HCT116 (cell line): ENCODE measurements at regions not wholly inside any gene's neighbourhood (a gene's known extent, or its start where the extent isn't known, plus 50 kb on each side); places are given as distances from the start of the nearest gene placed in this dataset.

ENCODE experiments used
- ATAC-seq: fragments of 200-7000 bp; cut with Tn5 transposase; 2 replicates; pipeline ENCODE4 v1.9.1; 2020; ENCODE audit warnings: mild to moderate bottlenecking, moderate library complexity
- BruUV-seq: library from RNA; stranded (reverse); fragments of 400-500 nt; replicated peaks from 2 replicates; lab custom pipeline; 2021; lab: Mats Ljungman, UMichigan
- CTCF ChIA-PET: fragments of 300-600 bp; sonication (Branson Sonifier 250); formaldehyde crosslinking; loops from one replicate; lab custom pipeline; 2021; ENCODE audit warnings: antibody characterized with exemption; lab: Charles Lee
- POLR2A ChIA-PET: fragments of 300-600, 350-600 bp; sonication (Branson Sonifier 250); formaldehyde crosslinking; loops from one replicate; lab custom pipeline; 2021; ENCODE audit warnings: antibody characterized with exemption; lab: Charles Lee
- RAD21 ChIA-PET, 2 experiments: fragments of 300-600 bp; sonication (Branson Sonifier 250); formaldehyde crosslinking; loops; one replicate each; lab custom pipeline; 2023; ENCODE audit warnings: low total read pairs in 2 of 2; ENCODE audit not compliant: uncharacterized antibody in 2 of 2, unreplicated experiment in 2 of 2, low non-redundant PET in 1 of 2; lab: Charles Lee
- DNase-seq: peaks from one replicate; pipeline ENCODE4 v3.0.0-alpha.2; 2010; ENCODE audit warnings: low read depth, low spot score
- H2AFZ ChIP-seq: fragments of 200-600 bp; shearing (Covaris generic), sonication (generic); 2 replicates; pipeline ENCODE4 v1.6.1; 2017; ENCODE audit warnings: low read depth, mixed run types, mixed read lengths, antibody characterized with exemption, low read length; ENCODE audit not compliant: poor library complexity, severe bottlenecking
- H3K27ac ChIP-seq: 2 replicates; pipeline ENCODE4 v1.5.1; 2012; ENCODE audit warnings: low read depth, low read length
- H3K27me3 ChIP-seq: fragments of 200-600 bp; sonication (generic); 2 replicates; pipeline ENCODE4 v1.6.1; 2016; ENCODE audit warnings: mixed run types, low read length, mixed read lengths; ENCODE audit not compliant: insufficient read depth
- H3K36me3 ChIP-seq, 2 experiments: fragments of 200-500 bp in 1 of 2; fragments of 200-600 bp in 1 of 2; sonication (Bioruptor generic) in 1 of 2; sonication (generic) in 1 of 2; 2 replicates each; pipeline versions ENCODE4 v1.5.1 to v1.6.1; 2014 to 2016; ENCODE audit warnings: low read length in 2 of 2, inconsistent platforms in 1 of 2, mixed read lengths in 1 of 2, mixed run types in 1 of 2; ENCODE audit not compliant: insufficient read depth in 2 of 2, control insufficient read depth in 1 of 2
- H3K4me1 ChIP-seq, 2 experiments: fragments of 200-600 bp in 1 of 2; sonication (generic) in 1 of 2; 2 replicates each; pipeline versions ENCODE4 v1.5.1 to v1.6.1; 2012 to 2017; ENCODE audit warnings: low read length in 2 of 2, inconsistent platforms in 1 of 2, mild to moderate bottlenecking in 1 of 2, mixed read lengths in 1 of 2, mixed run types in 1 of 2, moderate library complexity in 1 of 2; ENCODE audit not compliant: insufficient read depth in 2 of 2, control insufficient read depth in 1 of 2
- H3K4me2 ChIP-seq: fragments of 200-600 bp; sonication (generic); 2 replicates; pipeline ENCODE4 v1.6.1; 2017; ENCODE audit warnings: mixed run types, low read length, mixed read lengths
- H3K4me3 ChIP-seq, 2 experiments: fragments of 200-600 bp in 1 of 2; sonication (generic) in 1 of 2; replicated peaks in 1 of 2; 2 replicates each; pipeline ENCODE4 v1.5.1; 2011 to 2016; ENCODE audit warnings: low read length in 2 of 2, control low read depth in 1 of 2, low read depth in 1 of 2, mild to moderate bottlenecking in 1 of 2, mixed read lengths in 1 of 2, mixed run types in 1 of 2
- H3K79me2 ChIP-seq: fragments of 200-600 bp; sonication (generic); 2 replicates; pipeline ENCODE4 v1.6.1; 2017; ENCODE audit warnings: mild to moderate bottlenecking, mixed run types, low read length, moderate library complexity, mixed read lengths; ENCODE audit not compliant: insufficient read depth
- H3K9ac ChIP-seq: fragments of 200-600 bp; sonication (generic); 2 replicates; pipeline ENCODE4 v1.6.1; 2016; ENCODE audit warnings: low read length, mixed read lengths
- H3K9me2 ChIP-seq: fragments of 200-600 bp; sonication (generic), shearing (Covaris generic); 2 replicates; pipeline ENCODE4 v1.6.1; 2017; ENCODE audit warnings: mixed run types, mild to moderate bottlenecking, moderate library complexity; ENCODE audit not compliant: insufficient read depth
- H3K9me3 ChIP-seq, 2 experiments: fragments of 200-500 bp in 1 of 2; fragments of 200-600 bp in 1 of 2; sonication (Bioruptor generic) in 1 of 2; sonication (generic) in 1 of 2; 2 replicates each; pipeline ENCODE4 v1.6.1; 2014 to 2017; ENCODE audit warnings: low read length in 2 of 2, mixed read lengths in 2 of 2, inconsistent platforms in 1 of 2, low read depth in 1 of 2, mild to moderate bottlenecking in 1 of 2, mixed run types in 1 of 2, moderate library complexity in 1 of 2; ENCODE audit not compliant: control insufficient read depth in 1 of 2, insufficient read depth in 1 of 2
- H4K20me1 ChIP-seq: fragments of 200-600 bp; sonication (generic), shearing (Covaris generic); 2 replicates; pipeline ENCODE4 v1.6.1; 2017; ENCODE audit warnings: mixed run types, mild to moderate bottlenecking, moderate library complexity; ENCODE audit not compliant: insufficient read depth
- CBX3 ChIP-seq: IDR thresholded peaks from 2 replicates; pipeline ENCODE4 v1.6.1; 2012; ENCODE audit warnings: low read depth
- CEBPB ChIP-seq: IDR thresholded peaks from 2 replicates; pipeline ENCODE4 v1.6.1; 2012; ENCODE audit warnings: low read depth
- ELF1 ChIP-seq: IDR thresholded peaks from 2 replicates; pipeline ENCODE4 v1.6.1; 2012; ENCODE audit warnings: low read depth, borderline replicate concordance
- EZH2 ChIP-seq: fragments of 200-600 bp; sonication (generic); IDR thresholded peaks from 2 replicates; pipeline ENCODE4 v1.6.1; 2017; ENCODE audit warnings: antibody characterized with exemption, mixed run types
- EZH2phosphoT487 ChIP-seq: fragments of 200-600 bp; IDR thresholded peaks from 2 replicates; pipeline ENCODE4 v1.6.1; 2018; ENCODE audit warnings: antibody characterized with exemption, borderline replicate concordance
- FOSL1 ChIP-seq: IDR thresholded peaks from 2 replicates; pipeline ENCODE4 v1.6.1; 2012; ENCODE audit warnings: low read depth
- JUND ChIP-seq: IDR thresholded peaks from 2 replicates; pipeline ENCODE4 v1.6.1; 2012
- POLR2AphosphoS5 ChIP-seq: IDR thresholded peaks from 2 replicates; pipeline ENCODE4 v1.6.1; 2011; ENCODE audit warnings: mild to moderate bottlenecking, low read depth, low read length, moderate library complexity
- REST ChIP-seq: IDR thresholded peaks from 2 replicates; pipeline ENCODE4 v1.6.1; 2012; ENCODE audit warnings: low read depth
- SP1 ChIP-seq: IDR thresholded peaks from 2 replicates; pipeline ENCODE4 v1.6.1; 2012; ENCODE audit warnings: low read depth
- SRF ChIP-seq: IDR thresholded peaks from 2 replicates; pipeline ENCODE4 v1.6.1; 2012; ENCODE audit warnings: low read depth
- TCF7L2 ChIP-seq: IDR thresholded peaks from 2 replicates; pipeline ENCODE4 v1.7.0; 2011; ENCODE audit warnings: borderline replicate concordance, inconsistent platforms; ENCODE audit not compliant: insufficient read depth, insufficient read length; ENCODE audit errors: extremely low read depth
- YY1 ChIP-seq: IDR thresholded peaks from 2 replicates; pipeline ENCODE4 v1.6.1; 2011; ENCODE audit warnings: low read length, low read depth, moderate library complexity, mild to moderate bottlenecking; ENCODE audit not compliant: insufficient replicate concordance; ENCODE audit errors: extremely low read depth
- ZNF274 ChIP-seq: fragments of 200-500 bp; sonication (Bioruptor generic); IDR thresholded peaks from 2 replicates; pipeline ENCODE4 v1.6.1; 2014; ENCODE audit warnings: mild to moderate bottlenecking, low read depth, low read length, inconsistent platforms
- intact Hi-C: fragments of 100-400 bp; cut with micrococcal nuclease; formaldehyde crosslinking; loops from 2 replicates; pipeline ENCODE4 v1.10.0; 2022
- TF ChIP-seq, protein P1 (sequence below): IDR thresholded peaks from 2 replicates; pipeline ENCODE4 v1.6.1; 2011; ENCODE audit warnings: mild to moderate bottlenecking, low read length, moderate library complexity; ENCODE audit not compliant: insufficient replicate concordance; ENCODE audit errors: extremely low read depth
- TF ChIP-seq, protein P2 (sequence below): IDR thresholded peaks from 2 replicates; pipeline ENCODE4 v1.6.1; 2012
- TF ChIP-seq, protein P3 (sequence below): IDR thresholded peaks from 2 replicates; pipeline ENCODE4 v1.6.1; 2012

DNA sequence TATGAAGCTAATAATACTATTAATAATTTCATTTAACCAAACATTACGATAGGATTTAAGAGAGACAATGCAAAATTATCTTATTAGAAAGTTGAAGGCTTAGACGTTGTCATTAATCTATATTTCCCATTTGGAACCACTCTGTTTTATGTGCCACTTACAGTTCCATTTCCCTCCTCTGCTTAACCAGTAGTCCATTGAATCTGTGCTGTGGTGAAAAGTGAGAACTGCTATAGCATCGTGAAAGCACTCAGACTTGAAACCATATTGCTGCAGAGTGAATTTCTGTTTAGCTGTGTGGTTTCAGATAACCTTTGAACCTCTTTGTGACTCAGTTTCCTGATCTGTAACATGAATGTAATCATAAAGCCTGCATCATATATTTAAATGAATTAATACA lies 2304.5 kb downstream of the MAT2B start:
- no peak for DNase-seq
- Histone ChIP-seq H3K4me3 (no peak overlapping the region), H3K36me3 (no peaks in the 10 kb centered on the region), H3K4me2 (no peak overlapping the region), H3K9ac (no peak overlapping the region), H4K20me1 (no peaks in the 10 kb centered on the region), H2AFZ (no peak overlapping the region), H3K79me2 (no peaks in the 10 kb centered on the region), H3K27me3 (no peaks in the 10 kb centered on the region), H3K9me2 (no peaks in the 10 kb centered on the region), H3K9me3 (peaks cover 0 to 9% of the 10 kb centered on the region in 2 experiments; a peak in 2 of 4 replicates), H3K4me1 (no peaks in the 10 kb centered on the region), H3K27ac (no peak overlapping the region)
- TF ChIP-seq ZNF274 (no peak), EZH2 (no peak), YY1 (no peak), TCF7L2 (no peak), ELF1 (no peak), JUND (no peak), CEBPB (no peak), EZH2phosphoT487 (no peak), FOSL1 (no peak), POLR2AphosphoS5 (no peak), CBX3 (no peak), SP1 (no peak), SRF (no peak), REST (no peak)
- TF ChIP-seq, protein P1, sequence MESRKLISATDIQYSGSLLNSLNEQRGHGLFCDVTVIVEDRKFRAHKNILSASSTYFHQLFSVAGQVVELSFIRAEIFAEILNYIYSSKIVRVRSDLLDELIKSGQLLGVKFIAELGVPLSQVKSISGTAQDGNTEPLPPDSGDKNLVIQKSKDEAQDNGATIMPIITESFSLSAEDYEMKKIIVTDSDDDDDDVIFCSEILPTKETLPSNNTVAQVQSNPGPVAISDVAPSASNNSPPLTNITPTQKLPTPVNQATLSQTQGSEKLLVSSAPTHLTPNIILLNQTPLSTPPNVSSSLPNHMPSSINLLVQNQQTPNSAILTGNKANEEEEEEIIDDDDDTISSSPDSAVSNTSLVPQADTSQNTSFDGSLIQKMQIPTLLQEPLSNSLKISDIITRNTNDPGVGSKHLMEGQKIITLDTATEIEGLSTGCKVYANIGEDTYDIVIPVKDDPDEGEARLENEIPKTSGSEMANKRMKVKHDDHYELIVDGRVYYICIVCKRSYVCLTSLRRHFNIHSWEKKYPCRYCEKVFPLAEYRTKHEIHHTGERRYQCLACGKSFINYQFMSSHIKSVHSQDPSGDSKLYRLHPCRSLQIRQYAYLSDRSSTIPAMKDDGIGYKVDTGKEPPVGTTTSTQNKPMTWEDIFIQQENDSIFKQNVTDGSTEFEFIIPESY = no peak
- TF ChIP-seq, protein P2, sequence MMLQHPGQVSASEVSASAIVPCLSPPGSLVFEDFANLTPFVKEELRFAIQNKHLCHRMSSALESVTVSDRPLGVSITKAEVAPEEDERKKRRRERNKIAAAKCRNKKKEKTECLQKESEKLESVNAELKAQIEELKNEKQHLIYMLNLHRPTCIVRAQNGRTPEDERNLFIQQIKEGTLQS = no peak
- TF ChIP-seq, protein P3, sequence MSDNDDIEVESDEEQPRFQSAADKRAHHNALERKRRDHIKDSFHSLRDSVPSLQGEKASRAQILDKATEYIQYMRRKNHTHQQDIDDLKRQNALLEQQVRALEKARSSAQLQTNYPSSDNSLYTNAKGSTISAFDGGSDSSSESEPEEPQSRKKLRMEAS = no peak
- RAD21 ChIA-PET = no interaction called here
- ATAC-seq = no peak
- intact Hi-C loops = no loop called here
- POLR2A ChIA-PET = no interaction called here
- no TSS peak for BruUV-seq
- CTCF ChIA-PET = no interaction called here
